WTC11 (cell line): ENCODE measurements at regions not wholly inside any gene's neighbourhood (a gene's known extent, or its start where the extent isn't known, plus 50 kb on each side); places are given as distances from the start of the nearest gene placed in this dataset.

Experiments
- ATAC-seq: fragments of 200-7000 bp; cut with Tn5 transposase; 2 replicates; pipeline ENCODE4 v1.10.0; 2021; ENCODE audit warnings: mild to moderate bottlenecking, moderate library complexity
- CTCF ChIA-PET: fragments of 300-600 bp; sonication (Branson Sonifier 250); formaldehyde crosslinking; loops from one replicate; lab custom pipeline; 2021; ENCODE audit warnings: antibody characterized with exemption; lab: Charles Lee
- POLR2A ChIA-PET: fragments of 350-600 bp; sonication (Branson Sonifier 250); formaldehyde crosslinking; loops from one replicate; lab custom pipeline; 2021; ENCODE audit warnings: antibody characterized with exemption; lab: Charles Lee
- DNase-seq: peaks from one replicate; pipeline ENCODE4 v3.0.0; 2021; ENCODE audit warnings: low spot score
- H3K27ac Mint-ChIP-seq: 2 replicates; pipeline ENCODE4 v1.8.0; 2021; ENCODE audit warnings: mixed read lengths
- H3K27me3 Mint-ChIP-seq: 2 replicates; pipeline ENCODE4 v1.8.0; 2021; ENCODE audit warnings: low read depth, mild to moderate bottlenecking, moderate library complexity, mixed read lengths
- H3K36me3 Mint-ChIP-seq: 2 replicates; pipeline ENCODE4 v1.8.0; 2021; ENCODE audit warnings: mixed read lengths
- H3K4me1 Mint-ChIP-seq: 2 replicates; pipeline ENCODE4 v1.8.0; 2022; ENCODE audit warnings: mixed read lengths
- H3K4me3 Mint-ChIP-seq: 2 replicates; pipeline ENCODE4 v1.8.0; 2021; ENCODE audit warnings: mild to moderate bottlenecking, moderate library complexity, mixed read lengths
- H3K9me3 Mint-ChIP-seq: 2 replicates; pipeline ENCODE4 v1.8.0; 2021; ENCODE audit warnings: mixed read lengths
- AFF4 ChIP-seq: sonication (generic); formaldehyde crosslinking; IDR thresholded peaks from 2 replicates; pipeline ENCODE4 v1.8.1; 2023; ENCODE audit warnings: mild to moderate bottlenecking, missing genetic modification reagents, borderline replicate concordance
- ATF1 ChIP-seq: sonication (generic); formaldehyde crosslinking; IDR thresholded peaks from 2 replicates; pipeline ENCODE4 v1.8.1; 2023; ENCODE audit warnings: mild to moderate bottlenecking, moderate library complexity, missing genetic modification reagents
- ATF6 ChIP-seq: sonication (generic); formaldehyde crosslinking; IDR thresholded peaks from 2 replicates; pipeline ENCODE4 v1.8.1; 2023; ENCODE audit warnings: mild to moderate bottlenecking, missing genetic modification reagents
- E2F5 ChIP-seq: sonication (generic); formaldehyde crosslinking; IDR thresholded peaks from 2 replicates; pipeline ENCODE4 v1.8.1; 2022; ENCODE audit warnings: mild to moderate bottlenecking, moderate library complexity, missing genetic modification reagents
- GABPB1 ChIP-seq: sonication (generic); formaldehyde crosslinking; IDR thresholded peaks from 2 replicates; pipeline ENCODE4 v1.8.1; 2023; ENCODE audit warnings: mild to moderate bottlenecking, missing genetic modification reagents
- GRHL2 ChIP-seq: fragments of 250-450 bp; sonication (Bioruptor Pico); IDR thresholded peaks from 2 replicates; pipeline ENCODE4 v1.8.0; 2022; ENCODE audit warnings: mild to moderate bottlenecking, moderate library complexity; ENCODE audit not compliant: insufficient replicate concordance, severe bottlenecking
- JAZF1 ChIP-seq: fragments of 250-450 bp; sonication (Bioruptor Pico); IDR thresholded peaks from 2 replicates; pipeline ENCODE4 v1.9.0; 2021; ENCODE audit warnings: moderate library complexity, mild to moderate bottlenecking, inconsistent platforms
- JUN ChIP-seq: sonication (generic); formaldehyde crosslinking; IDR thresholded peaks from 2 replicates; pipeline ENCODE4 v1.8.0; 2023; ENCODE audit warnings: mild to moderate bottlenecking, missing genetic modification reagents
- KAT7 ChIP-seq: sonication (generic); formaldehyde crosslinking; IDR thresholded peaks from 2 replicates; pipeline ENCODE4 v1.8.1; 2023; ENCODE audit warnings: missing genetic modification reagents, mild to moderate bottlenecking, borderline replicate concordance
- MAX ChIP-seq: sonication (generic); formaldehyde crosslinking; IDR thresholded peaks from 2 replicates; pipeline ENCODE4 v1.8.0; 2022; ENCODE audit warnings: mild to moderate bottlenecking, missing genetic modification reagents
- SMAD4 ChIP-seq: sonication (generic); formaldehyde crosslinking; IDR thresholded peaks from 2 replicates; pipeline ENCODE4 v1.8.0; 2022; ENCODE audit warnings: mild to moderate bottlenecking, missing genetic modification reagents
- TP53 ChIP-seq: sonication (generic); formaldehyde crosslinking; IDR thresholded peaks from 2 replicates; pipeline ENCODE4 v1.8.1; 2023; ENCODE audit warnings: mild to moderate bottlenecking, missing genetic modification reagents
- ZNF138 ChIP-seq: sonication (generic); formaldehyde crosslinking; conservative IDR thresholded peaks from 2 replicates; pipeline ENCODE4 v1.8.1; 2022; ENCODE audit warnings: mild to moderate bottlenecking, moderate library complexity, missing genetic modification reagents
- ZNF281 ChIP-seq: sonication (generic); formaldehyde crosslinking; IDR thresholded peaks from 2 replicates; pipeline ENCODE4 v1.8.0; 2023; ENCODE audit warnings: mild to moderate bottlenecking, missing genetic modification reagents
- ZNF396 ChIP-seq: fragments of 250-450 bp; sonication (Bioruptor Pico); IDR thresholded peaks from 2 replicates; pipeline ENCODE4 v1.8.0; 2021; ENCODE audit warnings: mild to moderate bottlenecking, moderate library complexity, borderline replicate concordance
- ZNF423 ChIP-seq: fragments of 250-450 bp; sonication (Bioruptor Pico); IDR thresholded peaks from 2 replicates; pipeline ENCODE4 v2.1.2; 2022; ENCODE audit warnings: mild to moderate bottlenecking, moderate library complexity
- TF ChIP-seq, protein P1 (sequence below): fragments of 250-450 bp; sonication (Bioruptor Pico); IDR thresholded peaks from 2 replicates; pipeline ENCODE4 v1.9.0; 2021; ENCODE audit warnings: mild to moderate bottlenecking
- TF ChIP-seq, protein P2 (sequence below): sonication (generic); formaldehyde crosslinking; IDR thresholded peaks from 2 replicates; pipeline ENCODE4 v1.8.1; 2022; ENCODE audit warnings: mild to moderate bottlenecking, missing genetic modification reagents, moderate library complexity, borderline replicate concordance

- ATAC-seq (peak; percentile 81), DNase-seq (no peak)
- Mint-ChIP-seq H3K4me1 (peaks cover 14% of the 10 kb centered on the region), H3K27ac (no peak overlapping the region), H3K36me3 (no peaks in the 10 kb centered on the region), H3K27me3 (no peaks in the 10 kb centered on the region)
- CTCF ChIA-PET = interaction anchor here (0.6 to 1.7 kb wide), 4 partner anchors 9 to 14 kb away, joined by 3 to 9 read pairs (median 3); no protein-coding TSS in a partner anchor
- POLR2A ChIA-PET = no interaction called here
- no peak for TF ChIP-seq JUN (CRISPR knock-in tag)
- TF ChIP-seq, all 79 proteins: peak for 0
- Mint-ChIP-seq H3K4me3 (no peak overlapping the region), H3K9me3 (no peaks in the 10 kb centered on the region)
Observed at GRCh38 chr1:193754732-193755427, 568.5 kb upstream of the B3GALT2 start.

DNA sequence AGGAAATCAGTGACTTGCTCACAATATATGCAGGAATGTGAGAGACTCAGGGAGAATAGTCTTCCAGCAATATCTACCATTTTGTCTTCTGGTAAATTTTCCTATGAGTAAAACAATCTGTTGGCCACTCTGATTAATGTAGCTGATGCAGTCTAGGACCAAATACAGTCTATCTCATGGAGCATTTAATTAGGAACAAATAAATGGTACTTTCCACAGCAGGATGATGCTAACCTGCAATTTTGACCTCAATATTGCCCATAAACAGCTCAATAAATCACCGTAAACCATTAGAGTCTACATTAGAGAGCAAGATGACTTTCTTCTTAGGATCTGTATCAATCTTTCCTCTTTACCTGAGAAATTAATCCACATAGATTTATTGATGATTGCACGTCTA is 567.7 kb upstream of the B3GALT2 start:
- TF ChIP-seq ATF1 (CRISPR knock-in tag) (no peak), E2F5 (CRISPR knock-in tag) (no peak), ZNF423 (no peak), ZNF138 (no peak), KAT7 (CRISPR knock-in tag) (no peak), ZNF281 (CRISPR knock-in tag) (no peak), GABPB1 (CRISPR knock-in tag) (no peak), AFF4 (CRISPR knock-in tag) (no peak), ZNF396 (CRISPR knock-in tag) (no peak), ATF6 (CRISPR knock-in tag) (no peak), JAZF1 (no peak), MAX (no peak), SMAD4 (no peak), GRHL2 (no peak), TP53 (CRISPR knock-in tag) (no peak)
- TF ChIP-seq, protein P1, sequence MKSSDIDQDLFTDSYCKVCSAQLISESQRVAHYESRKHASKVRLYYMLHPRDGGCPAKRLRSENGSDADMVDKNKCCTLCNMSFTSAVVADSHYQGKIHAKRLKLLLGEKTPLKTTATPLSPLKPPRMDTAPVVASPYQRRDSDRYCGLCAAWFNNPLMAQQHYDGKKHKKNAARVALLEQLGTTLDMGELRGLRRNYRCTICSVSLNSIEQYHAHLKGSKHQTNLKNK = no peak
- TF ChIP-seq, protein P2, sequence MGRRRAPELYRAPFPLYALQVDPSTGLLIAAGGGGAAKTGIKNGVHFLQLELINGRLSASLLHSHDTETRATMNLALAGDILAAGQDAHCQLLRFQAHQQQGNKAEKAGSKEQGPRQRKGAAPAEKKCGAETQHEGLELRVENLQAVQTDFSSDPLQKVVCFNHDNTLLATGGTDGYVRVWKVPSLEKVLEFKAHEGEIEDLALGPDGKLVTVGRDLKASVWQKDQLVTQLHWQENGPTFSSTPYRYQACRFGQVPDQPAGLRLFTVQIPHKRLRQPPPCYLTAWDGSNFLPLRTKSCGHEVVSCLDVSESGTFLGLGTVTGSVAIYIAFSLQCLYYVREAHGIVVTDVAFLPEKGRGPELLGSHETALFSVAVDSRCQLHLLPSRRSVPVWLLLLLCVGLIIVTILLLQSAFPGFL (CRISPR knock-in tag) = no peak
- Mint-ChIP-seq H3K9me3 (no peaks in the 10 kb centered on the region), H3K36me3 (no peaks in the 10 kb centered on the region), H3K27me3 (no peaks in the 10 kb centered on the region), H3K4me1 (peaks cover 14% of the 10 kb centered on the region), H3K27ac (no peak overlapping the region), H3K4me3 (no peak overlapping the region)
- ChIA-PET POLR2A (no interaction called here), CTCF (interaction anchor here (0.6 to 1.7 kb wide), 4 partner anchors 8 to 13 kb away, joined by 3 to 9 read pairs (median 3); no protein-coding TSS in a partner anchor)
- no peak for ATAC-seq
- no peak for DNase-seq
